ENCODE measurements at regions not wholly inside any gene's neighbourhood (a gene's known extent, or its start where the extent isn't known, plus 50 kb on each side); places are given as distances from the start of the nearest gene placed in this dataset.
"Not testable (repeated sequence)": the region's sequence is repeated elsewhere in the genome, so short reads cannot be mapped to it uniquely, and the experiment has no call there.

DNA sequence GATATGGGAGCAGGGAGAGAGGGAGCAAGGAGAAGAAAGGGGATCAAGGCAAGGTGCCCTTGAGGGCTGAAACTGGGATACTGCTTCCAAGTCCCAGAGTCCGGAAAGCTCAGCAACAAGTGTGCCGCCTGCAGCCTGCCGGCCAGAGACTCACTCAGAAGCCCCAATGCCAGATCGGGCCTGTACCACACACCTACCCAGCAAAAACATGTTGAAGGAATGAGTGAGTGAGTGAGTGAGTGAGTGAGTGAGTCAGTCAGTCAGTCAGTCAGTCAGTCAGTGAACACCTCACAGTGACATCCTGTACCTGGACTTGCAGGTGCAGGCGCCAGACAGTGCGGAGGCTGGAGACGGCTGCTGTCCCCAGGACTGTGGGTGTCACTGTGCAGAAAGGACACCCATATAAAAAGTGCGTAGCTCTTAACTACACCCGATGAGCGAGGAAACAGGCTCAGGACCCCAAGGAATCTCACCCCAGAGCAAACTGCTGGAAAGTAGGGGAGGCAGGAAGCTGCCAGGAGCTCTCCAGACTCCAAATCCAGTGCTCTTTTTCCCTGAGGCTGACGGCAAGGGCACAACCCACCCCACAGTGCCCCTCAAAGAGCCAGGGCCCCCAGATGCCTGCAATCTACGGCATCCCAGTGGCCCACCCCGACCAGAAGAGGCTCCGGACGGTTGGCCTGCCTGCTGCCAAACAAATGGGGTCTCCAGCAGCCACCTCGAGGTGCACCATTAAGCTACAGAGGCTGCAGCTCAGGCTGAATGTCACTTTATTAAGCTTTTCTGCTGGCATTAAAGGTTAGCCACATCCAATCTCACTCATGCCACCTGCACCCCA is 261.7 kb downstream of the NPHP4 start:
- Mint-ChIP-seq H3K4me1 (ENCODE audit: low read depth) (no peaks in the 10 kb centered on the region), H3K4me3 (no peak overlapping the region), H3K27ac (no peak overlapping the region), H3K27me3 (ENCODE audit: insufficient read depth) (no peaks in the 10 kb centered on the region; the same call in 1 of the 2 replicates), H3K9me3 (peaks cover 54% of the 10 kb centered on the region), H3K36me3 (ENCODE audit: low read depth) (no peaks in the 10 kb centered on the region)
- DNase-seq = no peak
- TF ChIP-seq, protein P1, sequence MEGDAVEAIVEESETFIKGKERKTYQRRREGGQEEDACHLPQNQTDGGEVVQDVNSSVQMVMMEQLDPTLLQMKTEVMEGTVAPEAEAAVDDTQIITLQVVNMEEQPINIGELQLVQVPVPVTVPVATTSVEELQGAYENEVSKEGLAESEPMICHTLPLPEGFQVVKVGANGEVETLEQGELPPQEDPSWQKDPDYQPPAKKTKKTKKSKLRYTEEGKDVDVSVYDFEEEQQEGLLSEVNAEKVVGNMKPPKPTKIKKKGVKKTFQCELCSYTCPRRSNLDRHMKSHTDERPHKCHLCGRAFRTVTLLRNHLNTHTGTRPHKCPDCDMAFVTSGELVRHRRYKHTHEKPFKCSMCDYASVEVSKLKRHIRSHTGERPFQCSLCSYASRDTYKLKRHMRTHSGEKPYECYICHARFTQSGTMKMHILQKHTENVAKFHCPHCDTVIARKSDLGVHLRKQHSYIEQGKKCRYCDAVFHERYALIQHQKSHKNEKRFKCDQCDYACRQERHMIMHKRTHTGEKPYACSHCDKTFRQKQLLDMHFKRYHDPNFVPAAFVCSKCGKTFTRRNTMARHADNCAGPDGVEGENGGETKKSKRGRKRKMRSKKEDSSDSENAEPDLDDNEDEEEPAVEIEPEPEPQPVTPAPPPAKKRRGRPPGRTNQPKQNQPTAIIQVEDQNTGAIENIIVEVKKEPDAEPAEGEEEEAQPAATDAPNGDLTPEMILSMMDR (IDR thresholded peaks at IDR 0.05) = no peak

GRCh38 chr1:5729636-5730145 is 262.5 kb downstream of the NPHP4 start:
- H3K4me3 Mint-ChIP-seq = no peak overlapping the region
- no peaks in the 10 kb centered on the region for H3K4me1 Mint-ChIP-seq (ENCODE audit: low read depth)
- DNase-seq = no peak
- H3K27ac Mint-ChIP-seq = no peak overlapping the region
- no peaks in the 10 kb centered on the region for H3K36me3 Mint-ChIP-seq (ENCODE audit: low read depth)
- TF ChIP-seq, protein P1 (IDR thresholded peaks at IDR 0.05) = no peak
- H3K9me3 Mint-ChIP-seq = peaks cover 58% of the 10 kb centered on the region
- no peaks in the 10 kb centered on the region; the same call in 1 of the 2 replicates for H3K27me3 Mint-ChIP-seq (ENCODE audit: insufficient read depth)

DNA sequence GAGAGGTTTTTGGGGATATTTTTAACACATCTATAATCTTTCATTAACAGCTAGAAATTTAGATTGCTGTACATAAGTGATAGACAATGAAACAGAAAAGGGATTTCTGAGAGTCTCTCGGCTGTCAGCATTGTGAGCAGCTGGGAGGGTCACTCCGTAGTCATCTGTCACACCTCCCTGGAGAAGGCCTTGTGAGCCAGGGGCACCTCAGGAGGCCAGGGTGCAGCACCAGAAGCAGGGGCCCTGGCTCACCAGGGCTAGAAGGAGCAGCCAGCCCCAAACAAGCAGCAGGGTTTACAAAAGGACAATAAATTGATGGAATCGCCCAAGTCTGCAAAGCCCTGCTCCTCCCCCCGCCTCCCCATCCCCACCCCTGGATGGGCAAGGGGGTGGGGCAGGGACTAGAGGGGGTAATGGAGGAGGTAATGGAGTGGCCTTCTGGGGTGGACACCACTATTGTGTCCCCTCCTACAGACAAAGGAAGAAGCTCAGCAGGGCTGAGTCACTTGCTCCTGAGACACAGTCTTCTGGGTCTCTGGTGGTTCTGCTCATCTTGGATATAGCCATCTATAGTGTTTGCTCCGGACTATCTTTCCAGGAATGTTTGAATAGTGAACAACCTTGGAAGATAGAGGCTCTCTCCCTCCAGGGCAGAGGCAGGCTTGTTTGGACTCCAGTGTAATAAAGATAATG is 263.4 kb downstream of the NPHP4 start:
- Mint-ChIP-seq H3K36me3 (ENCODE audit: low read depth) (no peaks in the 10 kb centered on the region; the same call in 1 of the 2 replicates), H3K4me1 (ENCODE audit: low read depth) (no peaks in the 10 kb centered on the region), H3K4me3 (no peak overlapping the region), H3K27me3 (ENCODE audit: insufficient read depth) (no peaks in the 10 kb centered on the region; the same call in 1 of the 2 replicates), H3K9me3 (peaks cover 63% of the 10 kb centered on the region), H3K27ac (no peak overlapping the region)
- DNase-seq = no peak
- TF ChIP-seq, protein P1 (IDR thresholded peaks at IDR 0.05) = no peak

- Mint-ChIP-seq H3K9me3 (peaks cover 65% of the 10 kb centered on the region), H3K27ac (no peak overlapping the region)
- DNase-seq = no peak
These were observed 264.2 kb downstream of the NPHP4 start for GRCh38 chr1:5727871-5728643.

DNA sequence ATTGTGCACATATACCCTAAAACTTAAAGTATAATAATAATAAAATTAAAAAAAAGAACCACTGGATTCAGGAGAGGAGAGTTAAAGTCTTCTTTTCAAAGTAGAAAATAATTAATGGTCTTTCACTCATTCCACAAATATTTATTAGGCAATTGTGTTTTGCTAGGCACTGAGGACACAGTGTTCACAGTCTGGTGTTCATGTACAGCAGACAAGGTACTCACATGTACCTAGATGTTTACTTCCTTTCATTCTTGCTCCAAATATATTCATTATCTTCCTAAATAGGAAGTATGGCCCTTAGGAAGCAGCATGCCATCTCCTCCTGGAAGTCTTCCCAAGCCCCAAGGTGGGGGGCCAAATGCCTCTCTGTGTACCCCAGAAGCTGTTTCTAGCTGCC is 265.0 kb downstream of the NPHP4 start:
- H3K27me3 Mint-ChIP-seq (ENCODE audit: insufficient read depth) = no peaks in the 10 kb centered on the region
- peaks cover 67% of the 10 kb centered on the region for H3K9me3 Mint-ChIP-seq
- no peaks in the 10 kb centered on the region for H3K4me1 Mint-ChIP-seq (ENCODE audit: low read depth)
- H3K4me3 Mint-ChIP-seq = no peak overlapping the region
- H3K27ac Mint-ChIP-seq = no peak overlapping the region
- DNase-seq = no peak
- TF ChIP-seq, protein P1 (IDR thresholded peaks at IDR 0.05) = no peak
- no peaks in the 10 kb centered on the region; the same call in 1 of the 2 replicates for H3K36me3 Mint-ChIP-seq (ENCODE audit: low read depth)

More at GRCh38 chr1:5727871-5728643, 264.2 kb downstream of the NPHP4 start:
- H3K27me3 Mint-ChIP-seq (ENCODE audit: insufficient read depth) = no peaks in the 10 kb centered on the region
- TF ChIP-seq, protein P1 (IDR thresholded peaks at IDR 0.05) = no peak
- H3K4me3 Mint-ChIP-seq = no peak overlapping the region
- H3K4me1 Mint-ChIP-seq (ENCODE audit: low read depth) = no peaks in the 10 kb centered on the region
- no peaks in the 10 kb centered on the region; the same call in 1 of the 2 replicates for H3K36me3 Mint-ChIP-seq (ENCODE audit: low read depth)

- not testable (repeated sequence) for H3K4me1 Mint-ChIP-seq (ENCODE audit: low read depth); H3K27ac Mint-ChIP-seq; H3K36me3 Mint-ChIP-seq (ENCODE audit: low read depth); H3K27me3 Mint-ChIP-seq (ENCODE audit: insufficient read depth); H3K4me3 Mint-ChIP-seq; DNase-seq
- H3K9me3 Mint-ChIP-seq = peaks cover 69% of the 10 kb centered on the region
These were observed 265.5 kb downstream of the NPHP4 start for GRCh38 chr1:5726586-5727184.
